ENCODE measurements at regions not wholly inside any gene's neighbourhood (a gene's known extent, or its start where the extent isn't known, plus 50 kb on each side); places are given as distances from the start of the nearest gene placed in this dataset.

DNA sequence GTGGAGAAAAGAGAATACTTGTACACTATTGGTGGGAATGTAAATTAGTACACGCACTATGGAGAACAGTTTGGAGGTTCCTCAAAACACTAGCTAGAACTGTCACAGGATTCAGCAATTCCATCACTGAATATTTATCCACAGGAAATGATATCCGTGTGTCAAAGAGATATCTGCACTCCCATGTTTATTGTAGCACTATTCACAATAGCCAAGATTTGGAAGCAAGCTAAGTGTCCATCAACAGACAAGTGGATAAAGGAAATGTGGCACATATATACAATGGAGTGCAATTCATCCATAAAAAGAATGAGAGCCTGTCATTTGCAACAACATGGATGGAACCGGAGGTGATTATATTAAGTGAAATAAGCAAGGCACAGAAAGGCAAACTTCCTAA is 428.5 kb downstream of the CCDC91 start:
- no peak for DNase-seq (ENCODE audit: extremely low spot score, unreplicated experiment)
- no peaks in the 10 kb centered on the region for H3K4me1 Mint-ChIP-seq (ENCODE audit: unreplicated experiment)
- H3K9me3 Mint-ChIP-seq, result no peaks in the 10 kb centered on the region
- no peak overlapping the region for H3K4me3 Mint-ChIP-seq
- no peak overlapping the region for H3K27ac Mint-ChIP-seq
- no peak for TF ChIP-seq CTCF (conservative IDR thresholded peaks at IDR 0.05)
- peaks cover 3% of the 10 kb centered on the region for H3K36me3 Mint-ChIP-seq
- H3K27me3 Mint-ChIP-seq, result peaks cover 2% of the 10 kb centered on the region

GRCh38 chr12:28620281-28620680 is 430.0 kb downstream of the CCDC91 start:
- H3K27me3 Mint-ChIP-seq, result peaks cover 4% of the 10 kb centered on the region
- H3K36me3 Mint-ChIP-seq, result peaks cover 3% of the 10 kb centered on the region
- no peaks in the 10 kb centered on the region for H3K9me3 Mint-ChIP-seq
- DNase-seq (ENCODE audit: extremely low spot score, unreplicated experiment), result no peak
- no peak for TF ChIP-seq CTCF (conservative IDR thresholded peaks at IDR 0.05)
- no peaks in the 10 kb centered on the region for H3K4me1 Mint-ChIP-seq (ENCODE audit: unreplicated experiment)
- H3K27ac Mint-ChIP-seq, result no peak overlapping the region
- no peak overlapping the region for H3K4me3 Mint-ChIP-seq

DNA sequence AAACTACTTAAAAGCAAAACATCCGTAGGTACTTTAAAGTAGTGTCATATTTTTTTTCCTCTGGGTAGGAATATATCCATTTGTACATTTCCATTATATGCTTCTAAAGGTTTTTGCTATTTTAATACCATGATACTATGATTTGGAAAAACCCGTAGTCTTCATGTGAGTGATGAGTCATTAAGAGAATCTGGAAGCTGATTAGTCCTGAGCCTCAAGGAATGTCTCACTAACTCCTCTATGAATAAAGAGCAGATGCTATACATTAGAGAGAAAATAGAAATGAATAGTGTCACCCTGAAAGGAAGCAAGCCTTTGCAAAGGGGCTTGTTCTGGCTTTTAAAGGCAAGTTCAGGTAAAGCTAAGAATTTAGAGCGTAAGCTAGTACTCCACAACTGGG is 432.1 kb downstream of the CCDC91 start:
- Mint-ChIP-seq H3K4me1 (ENCODE audit: unreplicated experiment) (no peaks in the 10 kb centered on the region), H3K36me3 (peaks cover 3% of the 10 kb centered on the region), H3K27me3 (peaks cover 4% of the 10 kb centered on the region), H3K9me3 (no peaks in the 10 kb centered on the region), H3K4me3 (no peak overlapping the region), H3K27ac (no peak overlapping the region)
- DNase-seq (ENCODE audit: extremely low spot score, unreplicated experiment), result no peak
- no peak for TF ChIP-seq CTCF (conservative IDR thresholded peaks at IDR 0.05)

DNA sequence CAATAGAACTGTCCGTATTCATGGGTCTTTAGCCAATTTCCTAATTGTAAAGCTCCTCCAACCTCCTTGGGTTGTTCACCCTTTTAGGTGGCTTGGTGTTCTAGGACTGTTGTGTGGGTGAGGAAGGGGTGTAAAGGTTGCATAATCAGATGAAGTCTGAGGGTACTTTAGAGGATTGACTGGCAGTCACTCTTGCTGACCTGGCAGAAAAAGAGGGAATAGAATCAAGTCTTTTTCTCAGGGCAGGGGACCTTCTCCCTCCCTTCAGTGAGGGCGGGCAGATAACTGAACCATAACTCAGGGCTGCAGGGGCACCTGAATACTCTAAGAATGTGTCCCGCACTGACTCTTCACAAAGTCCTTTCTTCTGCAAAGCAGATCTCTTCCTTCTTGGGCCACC is 436.2 kb downstream of the CCDC91 start:
- peaks cover 9% of the 10 kb centered on the region for H3K27me3 Mint-ChIP-seq
- H3K27ac Mint-ChIP-seq, result no peak overlapping the region
- DNase-seq (ENCODE audit: extremely low spot score, unreplicated experiment), result no peak
- H3K4me1 Mint-ChIP-seq (ENCODE audit: unreplicated experiment), result no peaks in the 10 kb centered on the region
- H3K9me3 Mint-ChIP-seq, result no peaks in the 10 kb centered on the region
- TF ChIP-seq CTCF (conservative IDR thresholded peaks at IDR 0.05), result no peak
- no peak overlapping the region for H3K4me3 Mint-ChIP-seq
- H3K36me3 Mint-ChIP-seq, result no peaks in the 10 kb centered on the region

- Mint-ChIP-seq H3K9me3 (no peaks in the 10 kb centered on the region), H3K4me1 (ENCODE audit: unreplicated experiment) (no peaks in the 10 kb centered on the region), H3K27me3 (peaks cover 5% of the 10 kb centered on the region), H3K27ac (no peak overlapping the region), H3K4me3 (no peak overlapping the region), H3K36me3 (peaks cover 3% of the 10 kb centered on the region)
- TF ChIP-seq CTCF (conservative IDR thresholded peaks at IDR 0.05), result no peak
- no peak for DNase-seq (ENCODE audit: extremely low spot score, unreplicated experiment)
These were observed 439.4 kb downstream of the CCDC91 start for GRCh38 chr12:28629691-28630090.

GRCh38 chr12:28631831-28632230 is 441.6 kb downstream of the CCDC91 start:
- Mint-ChIP-seq H3K27ac (no peak overlapping the region), H3K36me3 (peaks cover 3% of the 10 kb centered on the region), H3K27me3 (peaks cover 5% of the 10 kb centered on the region), H3K9me3 (no peaks in the 10 kb centered on the region), H3K4me3 (no peak overlapping the region), H3K4me1 (ENCODE audit: unreplicated experiment) (no peaks in the 10 kb centered on the region)
- no peak for TF ChIP-seq CTCF (conservative IDR thresholded peaks at IDR 0.05)
- no peak for DNase-seq (ENCODE audit: extremely low spot score, unreplicated experiment)

All from type B pancreatic cell (in vitro differentiated cells).